ENCODE measurements at regions not wholly inside any gene's neighbourhood (a gene's known extent, or its start where the extent isn't known, plus 50 kb on each side); places are given as distances from the start of the nearest gene placed in this dataset.

- DNase-seq (ENCODE audit: low read depth) = no peak
- no peak for TF ChIP-seq CTCF (conservative IDR thresholded peaks at IDR 0.05; ENCODE audit: low read depth, low read length)
- no peak overlapping the region for H3K4me3 ChIP-seq (ENCODE audit: low read depth, low read length)
Measured at GRCh38 chr16:5541356-5541755, 443.8 kb upstream of the EEF2KMT start.

- no peak for TF ChIP-seq CTCF (conservative IDR thresholded peaks at IDR 0.05; ENCODE audit: low read depth, low read length)
- H3K4me3 ChIP-seq (ENCODE audit: low read depth, low read length) = no peak overlapping the region
- no peak for DNase-seq (ENCODE audit: low read depth)
Measured at GRCh38 chr16:5537347-5537746, 439.8 kb upstream of the EEF2KMT start.

- H3K4me3 ChIP-seq (ENCODE audit: low read depth, low read length) = no peak overlapping the region
- no peak for DNase-seq (ENCODE audit: low read depth)
- no peak for TF ChIP-seq CTCF (conservative IDR thresholded peaks at IDR 0.05; ENCODE audit: low read depth, low read length)
Measured at GRCh38 chr16:5533321-5533888, 435.8 kb upstream of the EEF2KMT start.

- no peak for TF ChIP-seq CTCF (conservative IDR thresholded peaks at IDR 0.05; ENCODE audit: low read depth, low read length)
- DNase-seq (ENCODE audit: low read depth) = no peak
- no peak overlapping the region for H3K4me3 ChIP-seq (ENCODE audit: low read depth, low read length)
Measured at GRCh38 chr16:5527817-5528216, 430.2 kb upstream of the EEF2KMT start.

GRCh38 chr16:5526826-5527225, 429.2 kb upstream of the EEF2KMT start:
- H3K4me3 ChIP-seq (ENCODE audit: low read depth, low read length) = no peak overlapping the region
- TF ChIP-seq CTCF (conservative IDR thresholded peaks at IDR 0.05; ENCODE audit: low read depth, low read length) = no peak
- DNase-seq (ENCODE audit: low read depth) = no peak

- no peak for TF ChIP-seq CTCF (conservative IDR thresholded peaks at IDR 0.05; ENCODE audit: low read depth, low read length)
- no peak for DNase-seq (ENCODE audit: low read depth)
- no peak overlapping the region for H3K4me3 ChIP-seq (ENCODE audit: low read depth, low read length)
Measured at GRCh38 chr16:5523829-5524228, 426.2 kb upstream of the EEF2KMT start.

GRCh38 chr16:5516115-5516514, 418.5 kb upstream of the EEF2KMT start:
- TF ChIP-seq CTCF (conservative IDR thresholded peaks at IDR 0.05; ENCODE audit: low read depth, low read length) = no peak
- H3K4me3 ChIP-seq (ENCODE audit: low read depth, low read length) = no peak overlapping the region
- DNase-seq (ENCODE audit: low read depth) = no peak
